Keratinocyte (primary cell): ENCODE measurements at regions not wholly inside any gene's neighbourhood (a gene's known extent, or its start where the extent isn't known, plus 50 kb on each side); places are given as distances from the start of the nearest gene placed in this dataset.
"Not testable (repeated sequence)": the region's sequence is repeated elsewhere in the genome, so short reads cannot be mapped to it uniquely, and the experiment has no call there.

Source experiments
- EZH2 ChIP-seq: IDR thresholded peaks from one replicate; pipeline ENCODE4 v1.6.1; 2012; ENCODE audit warnings: inconsistent platforms, mild to moderate bottlenecking, low read length, moderate library complexity
- TF ChIP-seq, protein P1 (sequence below), 3 experiments: IDR thresholded peaks in 1 of 3; conservative IDR thresholded peaks in 1 of 3; optimal IDR thresholded peaks in 1 of 3; 2 replicates in 2 of 3; 3 replicates in 1 of 3; pipeline versions ENCODE3 to v1.5.1; 2011; ENCODE audit warnings: low read length in 3 of 3, mild to moderate bottlenecking in 3 of 3, moderate library complexity in 2 of 3, control low read depth in 1 of 3, inconsistent platforms in 1 of 3; ENCODE audit not compliant: insufficient read depth in 2 of 3; ENCODE audit errors: extremely low read depth in 1 of 3

DNA sequence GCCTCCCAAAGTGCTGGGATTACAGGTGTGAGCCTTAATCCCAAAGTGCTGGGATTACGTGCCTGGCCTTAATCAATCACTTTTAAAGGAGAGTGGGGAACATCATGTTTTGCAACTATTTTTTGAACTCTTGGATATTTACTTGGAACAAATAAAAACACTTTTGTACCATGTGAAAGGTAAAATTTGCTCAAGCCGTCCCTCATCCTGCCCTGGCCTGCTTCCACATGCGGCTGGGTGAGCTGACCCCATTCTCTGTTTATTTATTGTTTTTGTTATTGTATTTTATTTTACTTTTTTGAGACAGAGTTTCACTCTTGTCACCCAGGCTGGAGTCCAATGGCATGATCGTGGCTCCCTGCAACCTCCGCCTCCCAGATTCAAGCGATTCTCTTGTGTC lies 208.0 kb downstream of the NPIPA7 start:
- TF ChIP-seq, protein P1, sequence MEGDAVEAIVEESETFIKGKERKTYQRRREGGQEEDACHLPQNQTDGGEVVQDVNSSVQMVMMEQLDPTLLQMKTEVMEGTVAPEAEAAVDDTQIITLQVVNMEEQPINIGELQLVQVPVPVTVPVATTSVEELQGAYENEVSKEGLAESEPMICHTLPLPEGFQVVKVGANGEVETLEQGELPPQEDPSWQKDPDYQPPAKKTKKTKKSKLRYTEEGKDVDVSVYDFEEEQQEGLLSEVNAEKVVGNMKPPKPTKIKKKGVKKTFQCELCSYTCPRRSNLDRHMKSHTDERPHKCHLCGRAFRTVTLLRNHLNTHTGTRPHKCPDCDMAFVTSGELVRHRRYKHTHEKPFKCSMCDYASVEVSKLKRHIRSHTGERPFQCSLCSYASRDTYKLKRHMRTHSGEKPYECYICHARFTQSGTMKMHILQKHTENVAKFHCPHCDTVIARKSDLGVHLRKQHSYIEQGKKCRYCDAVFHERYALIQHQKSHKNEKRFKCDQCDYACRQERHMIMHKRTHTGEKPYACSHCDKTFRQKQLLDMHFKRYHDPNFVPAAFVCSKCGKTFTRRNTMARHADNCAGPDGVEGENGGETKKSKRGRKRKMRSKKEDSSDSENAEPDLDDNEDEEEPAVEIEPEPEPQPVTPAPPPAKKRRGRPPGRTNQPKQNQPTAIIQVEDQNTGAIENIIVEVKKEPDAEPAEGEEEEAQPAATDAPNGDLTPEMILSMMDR (optimal IDR thresholded peaks at IDR 0.05 in 1 of 3, IDR thresholded peaks at IDR 0.05 in 1 of 3, conservative IDR thresholded peaks at IDR 0.05 in 1 of 3; ENCODE audit: extremely low read depth in 1 of 3, insufficient read depth in 2 of 3, low read length in 3 of 3) = not testable (repeated sequence)
- not testable (repeated sequence) for TF ChIP-seq EZH2
